A204.1 (cell line): ENCODE measurements at regions not wholly inside any gene's neighbourhood (a gene's known extent, or its start where the extent isn't known, plus 50 kb on each side); places are given as distances from the start of the nearest gene placed in this dataset.

Experiments used
- FAIRE-seq: peaks from 2 replicates; lab custom pipeline; 2012; peaks lifted over from hg19 to GRCh38; lab: Jason Lieb, UNC

DNA sequence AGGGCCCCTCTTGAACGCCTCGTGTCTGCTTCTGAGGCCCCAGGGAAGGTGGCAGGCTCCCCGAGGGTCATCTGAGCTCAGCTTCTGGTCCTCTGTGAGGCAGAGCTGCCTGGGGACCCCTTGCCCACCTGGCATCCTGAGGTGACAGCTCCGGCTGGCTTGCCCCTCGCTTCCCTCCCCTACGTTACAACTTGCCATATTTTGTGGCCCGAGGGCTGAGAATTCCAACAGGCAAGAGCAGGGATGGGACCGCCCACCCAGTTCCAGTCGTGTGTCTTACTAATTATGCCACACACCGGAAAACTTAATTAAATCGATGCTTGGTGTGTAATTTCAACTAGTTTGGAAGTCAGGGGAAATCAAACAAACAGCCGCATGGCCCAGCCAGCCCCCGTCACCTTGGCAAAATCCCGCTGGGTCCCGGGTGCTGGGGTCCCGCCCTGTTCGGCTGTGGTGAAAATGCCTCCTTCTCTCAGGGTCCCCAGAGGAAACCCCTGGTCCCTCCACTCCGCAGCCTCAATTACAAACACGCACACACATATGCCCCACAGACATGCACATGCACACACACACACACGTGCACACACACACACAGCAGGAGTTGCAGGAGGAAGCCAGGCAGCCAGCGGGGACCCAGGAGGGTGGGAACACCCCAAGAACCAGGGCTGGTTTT lies 221.0 kb upstream of the IER5L start:
- FAIRE-seq: no peak

DNA sequence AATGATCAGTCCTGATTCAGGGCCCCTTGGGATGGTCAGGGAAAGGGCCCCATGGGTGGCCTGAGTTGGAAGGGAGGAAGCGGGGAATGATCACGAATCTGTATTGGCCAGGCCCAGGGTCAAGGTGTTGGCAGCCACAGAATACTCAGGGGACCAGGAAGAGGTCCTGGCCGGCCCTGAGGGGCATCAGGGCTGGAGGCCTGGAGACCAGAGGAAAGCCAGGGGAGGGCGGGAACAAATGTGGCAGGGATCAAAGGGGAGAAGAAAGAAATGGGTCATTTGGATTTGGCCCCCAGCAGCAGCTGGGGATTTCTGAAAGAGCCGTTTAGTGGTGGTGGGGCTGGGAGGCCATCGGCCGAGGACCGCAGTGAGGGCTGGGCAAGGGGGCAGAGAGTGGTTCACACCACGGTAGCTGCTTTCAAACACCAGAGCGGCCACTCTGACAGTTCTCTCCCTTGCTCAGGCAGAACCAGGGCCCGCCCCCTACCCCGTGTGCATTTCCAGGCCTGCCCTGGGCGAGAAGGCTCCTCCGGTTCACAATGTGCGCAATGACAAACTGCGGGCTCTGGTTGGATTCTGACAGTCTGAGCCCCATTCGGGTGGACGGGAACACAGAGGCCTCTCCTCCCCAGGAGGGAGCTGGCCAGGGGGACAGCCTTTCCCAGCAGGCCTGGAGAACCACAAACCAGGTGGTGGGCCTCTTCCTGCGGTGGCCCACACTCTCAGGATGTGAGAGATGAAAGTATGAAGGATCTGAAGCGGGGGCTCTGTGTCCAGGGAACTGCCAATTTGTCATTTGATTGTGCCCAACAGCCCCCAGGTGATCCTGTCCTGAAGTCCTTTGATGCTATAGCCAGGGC lies 220.3 kb upstream of the IER5L start:
- no peak for FAIRE-seq

DNA sequence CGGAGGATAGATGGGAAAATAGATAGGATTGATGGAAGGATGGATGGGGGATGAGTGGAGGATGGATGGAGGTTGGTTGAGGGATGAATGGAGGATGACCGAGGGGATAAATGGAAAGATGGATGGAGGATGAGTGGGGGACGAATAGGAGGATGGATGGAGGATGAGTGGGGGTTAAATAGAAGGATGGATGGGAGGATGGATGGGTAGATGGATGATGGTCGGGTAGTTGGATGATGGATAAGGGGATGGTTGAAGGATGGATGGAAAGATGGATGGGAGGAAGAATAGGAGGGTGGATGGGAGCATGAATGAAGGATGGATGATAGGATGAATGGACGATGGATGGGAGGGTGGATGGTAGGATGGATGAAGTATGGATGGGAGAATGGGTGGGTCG lies 219.3 kb upstream of the IER5L start:
- FAIRE-seq: no peak

DNA sequence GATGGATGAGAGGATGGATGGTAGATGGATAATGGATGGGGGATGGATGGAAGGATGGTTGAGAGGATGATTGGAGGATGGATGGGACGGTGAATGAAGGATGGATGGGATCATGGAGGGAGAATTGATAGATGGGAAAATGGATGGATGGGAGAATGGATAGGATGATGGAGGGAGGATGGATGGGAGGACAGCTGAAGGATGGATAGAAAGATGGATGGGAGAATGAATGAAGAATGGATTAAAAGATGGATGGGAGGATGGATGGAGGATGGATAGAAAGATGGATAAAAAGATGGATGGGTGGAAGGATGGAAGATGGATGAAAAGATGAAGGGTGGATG lies 218.3 kb upstream of the IER5L start:
- no peak for FAIRE-seq

DNA sequence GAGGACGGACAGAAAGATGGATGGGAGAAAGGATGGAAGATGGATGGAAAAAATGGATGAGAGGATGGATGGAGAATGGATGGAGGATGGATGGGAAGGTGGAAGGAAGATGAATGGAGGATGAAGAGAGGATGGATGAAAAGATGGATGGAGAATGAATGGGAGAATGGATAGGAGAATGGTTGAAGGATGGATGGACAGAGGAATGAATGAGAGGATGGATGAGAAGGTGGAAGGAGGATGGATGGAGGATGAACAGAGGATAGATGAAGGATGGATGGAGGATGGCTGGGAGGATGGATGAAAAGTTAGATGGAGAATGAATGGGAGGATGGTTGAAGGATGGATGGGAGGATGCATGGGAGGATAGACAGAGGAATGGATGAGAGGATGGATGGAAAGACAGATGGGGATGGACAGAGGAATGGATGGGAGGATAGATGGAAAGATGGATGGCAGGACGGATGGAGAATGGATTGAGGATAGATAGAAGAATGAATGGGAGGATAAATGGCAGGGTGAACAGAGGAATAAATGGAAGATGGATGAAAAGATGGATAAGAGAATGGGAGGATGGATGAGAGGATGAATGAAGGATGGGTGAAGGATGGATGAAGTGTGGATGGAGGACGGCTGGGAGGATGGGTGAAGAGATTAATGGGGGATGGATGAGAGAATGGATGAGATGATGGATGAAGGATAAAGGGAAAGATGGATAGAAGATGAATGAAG lies 217.7 kb upstream of the IER5L start:
- no peak for FAIRE-seq

DNA sequence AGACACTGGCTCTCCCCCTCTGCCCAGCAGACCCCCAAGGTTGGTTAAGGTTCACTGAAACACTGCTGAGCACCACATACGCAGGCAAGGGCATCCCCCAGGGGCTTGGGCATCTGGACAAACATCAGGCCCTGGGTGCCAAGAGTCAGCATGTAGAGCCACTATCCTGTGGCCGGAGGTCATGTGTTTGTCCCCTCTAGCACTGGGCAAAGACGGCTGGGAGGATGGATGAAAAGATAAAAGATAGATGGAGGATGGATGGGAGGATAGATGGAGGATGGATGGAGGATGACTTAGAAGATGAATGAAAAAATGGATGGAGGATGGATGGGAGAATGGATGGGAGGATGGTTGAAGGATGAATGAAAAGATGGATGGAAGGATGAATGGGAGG lies 216.8 kb upstream of the IER5L start:
- FAIRE-seq: no peak

DNA sequence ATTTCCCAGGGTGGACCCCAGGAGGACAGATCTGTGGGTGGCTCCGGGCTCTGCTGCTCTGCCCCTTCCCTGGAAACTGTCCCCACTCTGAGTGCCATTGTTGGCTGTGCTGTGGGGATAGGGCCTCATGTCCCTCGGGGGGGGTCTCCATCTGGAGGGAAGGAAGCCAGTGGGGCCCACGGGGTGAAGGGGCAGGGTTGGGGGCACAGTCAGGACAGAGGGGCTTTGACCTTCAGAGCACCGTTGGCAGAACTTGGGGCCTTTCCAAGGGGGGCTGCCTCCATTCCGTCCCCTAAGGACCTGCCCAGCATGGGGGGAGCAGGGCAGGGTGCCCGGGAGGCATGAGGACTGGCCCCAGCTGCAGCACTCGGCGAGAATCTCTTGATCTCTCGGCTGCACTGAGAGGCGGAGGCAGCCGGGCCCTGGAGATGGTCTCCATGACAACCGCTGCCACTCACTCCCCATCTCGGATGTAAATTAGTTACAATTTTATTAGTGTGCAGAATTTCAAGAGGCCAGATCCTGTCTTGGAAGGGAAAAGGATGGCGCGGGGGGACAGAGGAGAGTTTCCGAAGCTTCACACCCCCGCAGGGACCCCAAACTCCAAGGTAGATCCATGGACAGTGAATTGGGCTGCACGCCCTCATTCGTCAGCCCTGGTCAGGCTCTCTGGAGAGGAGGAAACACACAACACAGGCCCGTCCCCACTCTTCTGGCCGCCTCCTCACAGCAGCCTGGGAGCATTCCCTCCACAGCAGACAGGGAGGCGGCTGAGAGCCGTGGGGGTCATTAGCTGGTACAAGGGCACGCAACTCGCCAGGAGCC lies 216.2 kb upstream of the IER5L start:
- no peak for FAIRE-seq

DNA sequence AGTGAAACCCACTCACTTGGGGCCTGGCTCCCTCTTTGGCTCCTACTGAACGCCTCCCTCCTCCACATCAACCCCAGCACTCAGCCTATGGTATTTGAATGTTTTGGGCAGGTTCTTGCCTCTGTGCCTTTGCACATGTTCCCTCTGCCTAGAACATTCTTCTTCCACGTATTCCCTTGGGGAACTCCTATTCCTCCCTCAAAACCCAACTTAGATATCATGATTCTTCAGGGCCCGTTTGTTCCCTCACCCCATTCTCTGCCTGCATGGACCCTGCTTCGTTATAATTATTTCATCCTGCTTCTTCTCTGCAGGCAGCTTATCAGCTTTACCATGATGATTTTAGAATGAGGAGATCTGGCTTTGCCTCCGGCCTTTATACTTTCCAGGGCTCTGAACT lies 215.0 kb upstream of the IER5L start:
- FAIRE-seq: no peak

DNA sequence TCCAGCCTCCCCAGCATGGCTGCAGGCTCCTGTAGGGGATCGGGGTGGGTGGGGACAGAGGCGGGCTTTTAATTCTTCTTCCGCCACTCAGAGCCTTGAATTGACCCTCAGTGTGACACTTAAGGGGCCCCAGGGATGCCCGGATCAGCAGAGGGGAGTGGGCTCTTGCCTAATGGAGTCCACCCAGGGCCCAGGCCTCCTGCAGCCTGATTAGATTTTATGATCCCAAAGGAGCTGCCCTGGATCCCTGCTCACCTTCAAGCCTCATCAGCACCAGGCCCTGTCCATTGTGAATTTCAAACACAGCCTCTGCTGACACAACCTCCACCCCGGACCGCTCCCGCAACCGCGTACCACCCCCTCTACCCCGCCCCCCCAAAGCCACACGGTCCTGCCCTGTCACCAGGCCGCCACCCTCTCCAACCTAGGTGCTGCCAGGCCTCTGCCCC lies 214.1 kb upstream of the IER5L start:
- no peak for FAIRE-seq

DNA sequence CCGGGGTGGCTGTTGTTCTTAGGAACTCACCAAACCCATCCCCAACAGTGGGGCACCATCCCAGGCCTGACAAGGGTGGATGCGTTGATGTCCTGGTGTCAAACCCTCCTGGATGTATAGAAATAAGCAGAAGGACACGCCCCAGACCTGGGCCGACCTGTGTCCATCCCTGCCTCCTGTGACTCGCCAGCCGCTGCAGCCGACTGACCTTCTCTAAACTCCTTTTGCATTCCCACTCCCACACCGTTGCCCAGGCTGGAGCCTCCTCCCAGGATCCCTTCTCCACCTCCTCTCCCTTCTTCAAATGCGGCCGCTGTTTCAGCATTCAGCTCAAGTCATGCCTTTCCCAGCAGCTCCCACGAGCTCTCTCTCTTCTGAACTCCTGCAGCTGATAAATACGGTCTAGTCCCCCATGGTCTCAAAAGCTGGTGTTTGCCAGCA lies 213.2 kb upstream of the IER5L start:
- no peak for FAIRE-seq

DNA sequence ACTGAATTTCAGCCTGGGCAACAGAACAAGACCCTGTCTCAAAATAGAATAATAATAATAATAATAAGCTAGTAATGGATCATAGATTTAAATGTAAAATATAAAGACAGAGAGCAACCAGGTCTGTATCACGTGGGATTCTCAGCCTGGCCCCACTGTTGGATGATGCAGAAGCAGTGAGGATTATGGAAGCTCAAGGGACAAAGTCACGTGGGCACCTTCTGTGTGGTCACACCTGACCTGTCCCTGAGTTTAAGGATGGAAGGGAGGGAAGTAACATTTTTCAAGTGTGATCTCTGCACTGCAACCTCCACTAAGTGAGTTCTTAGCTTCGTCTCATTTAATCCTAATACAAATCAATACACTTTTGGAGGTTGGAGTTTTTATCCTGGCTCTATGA lies 212.5 kb upstream of the IER5L start:
- no peak for FAIRE-seq

DNA sequence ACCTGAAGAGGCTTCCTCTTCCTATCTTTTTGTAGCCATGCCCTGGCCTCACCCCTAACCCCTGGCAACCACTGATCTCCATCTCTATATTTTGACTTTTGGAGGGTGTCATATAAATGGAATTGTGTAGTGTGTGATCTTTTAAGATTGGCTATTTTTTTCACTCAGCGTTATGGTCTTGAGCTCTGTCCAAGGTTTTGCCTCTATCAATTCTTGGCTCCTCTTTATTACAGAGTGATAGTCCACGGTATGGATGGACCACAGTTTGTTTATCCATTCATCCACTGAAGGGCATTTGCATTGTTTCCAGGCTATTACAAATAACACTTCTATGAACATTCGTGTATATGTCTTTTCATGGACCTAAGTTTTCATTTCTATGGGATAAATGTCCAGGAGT lies 209.8 kb upstream of the IER5L start:
- FAIRE-seq: no peak

DNA sequence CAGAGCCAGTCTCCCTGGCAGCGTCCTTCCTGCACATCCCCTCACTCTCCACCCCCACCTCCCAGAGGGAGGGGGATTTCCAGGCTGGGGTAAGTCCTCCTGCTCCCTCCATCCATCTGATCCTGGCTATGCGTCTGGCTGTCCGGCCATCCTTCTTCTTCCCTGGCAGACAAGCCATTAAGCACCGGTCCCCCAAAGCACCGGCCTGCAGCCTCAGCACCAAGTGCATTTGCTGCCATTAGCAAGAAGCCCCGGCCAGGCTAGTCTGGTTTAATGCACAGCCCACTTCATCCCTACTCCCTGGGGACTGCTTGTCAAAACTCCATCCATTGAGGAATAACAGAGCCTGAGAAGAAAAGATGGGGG lies 208.7 kb upstream of the IER5L start:
- no peak for FAIRE-seq

DNA sequence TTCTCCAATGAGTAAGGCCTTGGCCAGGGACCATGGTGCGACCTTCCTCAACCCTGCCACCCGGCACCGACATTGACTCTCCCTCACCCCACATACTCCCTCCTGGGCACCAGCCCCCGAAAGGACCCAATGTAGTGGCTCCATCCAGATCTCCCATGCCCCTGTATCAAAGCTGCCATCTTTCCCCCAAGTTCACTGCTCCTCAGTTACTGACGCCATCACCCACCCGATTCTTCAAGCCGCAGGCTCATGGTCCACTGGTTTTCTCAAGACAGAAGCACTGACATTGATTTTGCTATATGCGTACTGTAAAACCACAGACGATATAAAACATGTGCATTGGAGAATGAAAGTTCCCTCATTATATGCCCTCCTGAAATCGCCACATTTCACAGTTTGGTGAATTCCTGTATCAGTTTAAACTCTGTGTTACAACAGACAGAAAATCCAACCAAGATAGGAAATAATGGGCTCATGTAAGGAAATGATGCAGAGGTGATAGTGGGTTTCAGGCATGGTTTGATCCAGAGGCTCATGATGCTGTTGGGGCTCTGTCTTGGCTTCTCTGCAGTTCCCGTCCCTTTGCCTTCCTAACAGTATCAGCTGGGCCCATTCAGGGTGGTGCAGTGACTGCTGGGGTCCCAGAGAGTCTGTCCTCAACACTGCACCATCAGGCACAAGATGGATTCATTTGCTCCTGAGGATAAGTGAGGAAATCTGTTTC lies 207.3 kb upstream of the IER5L start:
- FAIRE-seq: no peak

DNA sequence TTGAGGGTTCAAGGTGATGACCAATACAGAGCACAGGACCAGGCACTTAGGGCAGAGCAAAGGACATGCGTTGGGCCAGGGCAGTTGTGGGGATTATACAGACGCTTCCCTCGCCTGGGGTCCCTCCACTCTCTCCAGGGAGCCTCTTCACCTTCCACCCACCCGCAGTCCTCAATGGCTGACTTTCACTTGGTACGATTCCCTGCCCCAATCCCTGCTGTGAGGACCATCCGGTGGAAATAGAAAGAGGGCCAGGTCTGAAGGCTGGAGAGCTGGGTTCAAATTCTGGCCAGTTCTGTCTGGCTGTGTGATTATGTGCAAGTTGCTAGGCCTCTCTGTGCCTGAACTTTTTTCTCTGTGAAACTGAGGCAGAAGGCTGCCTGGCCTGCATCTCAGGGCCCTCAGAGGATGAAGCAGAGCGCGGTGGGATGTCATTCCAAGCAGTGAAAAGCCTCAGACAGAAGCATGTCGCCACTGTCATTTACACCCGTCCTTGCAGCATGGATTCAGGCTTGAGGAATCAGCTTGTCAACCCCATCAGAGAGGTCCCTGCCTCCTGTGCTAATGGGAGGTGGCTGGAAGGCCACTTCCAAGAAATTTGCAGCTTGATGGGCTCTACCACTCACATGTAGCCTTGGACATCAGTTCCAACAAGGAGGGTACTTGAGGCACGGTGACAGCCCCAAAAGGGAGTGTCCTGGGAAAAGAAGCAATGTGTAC lies 206.6 kb upstream of the IER5L start:
- FAIRE-seq: no peak

DNA sequence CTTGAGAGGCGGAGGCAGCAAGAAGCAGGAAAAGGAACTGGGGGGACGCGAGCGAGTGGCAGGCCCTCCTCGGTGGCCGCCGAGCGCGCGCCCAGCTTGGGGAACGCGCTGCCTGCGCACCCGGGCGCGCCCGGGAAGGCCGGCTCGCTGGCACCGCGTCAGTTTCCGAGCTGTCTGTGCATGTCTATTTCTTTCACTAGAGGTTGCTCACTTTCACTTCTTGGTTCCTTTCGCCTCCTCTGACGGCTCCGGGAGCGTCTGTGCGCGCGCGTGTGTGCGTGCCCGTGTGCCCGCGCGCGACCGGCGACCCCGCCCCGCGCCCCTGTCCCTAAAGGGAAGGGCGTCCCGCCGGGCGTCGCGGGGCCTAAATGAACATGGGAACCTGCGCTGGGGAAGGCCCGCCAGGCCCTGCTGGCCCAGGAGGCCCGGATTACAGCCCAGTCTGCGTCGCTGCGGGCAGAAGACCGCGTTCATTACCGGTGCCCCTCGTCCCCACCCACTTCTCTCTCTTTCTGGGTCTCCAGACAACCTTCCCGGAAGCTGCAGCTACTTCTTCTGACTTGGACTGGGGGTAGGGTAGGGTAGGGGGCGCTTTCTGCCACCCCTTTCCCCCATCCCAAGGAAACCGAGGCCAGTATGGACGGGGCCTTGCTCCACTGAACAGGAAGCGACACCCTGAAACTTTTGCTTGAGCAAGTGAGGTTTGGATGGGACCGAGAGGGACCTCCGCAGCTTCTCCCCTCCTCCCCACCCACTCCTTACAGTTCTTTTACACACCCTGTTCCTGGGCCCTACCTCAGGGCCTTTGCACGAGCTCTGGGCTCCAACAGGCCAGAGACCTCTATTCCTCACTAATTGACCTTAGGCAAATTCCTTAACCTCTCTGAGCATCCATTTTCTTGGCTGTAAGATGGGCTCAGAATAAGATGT lies 205.8 kb upstream of the IER5L start:
- FAIRE-seq: no peak

DNA sequence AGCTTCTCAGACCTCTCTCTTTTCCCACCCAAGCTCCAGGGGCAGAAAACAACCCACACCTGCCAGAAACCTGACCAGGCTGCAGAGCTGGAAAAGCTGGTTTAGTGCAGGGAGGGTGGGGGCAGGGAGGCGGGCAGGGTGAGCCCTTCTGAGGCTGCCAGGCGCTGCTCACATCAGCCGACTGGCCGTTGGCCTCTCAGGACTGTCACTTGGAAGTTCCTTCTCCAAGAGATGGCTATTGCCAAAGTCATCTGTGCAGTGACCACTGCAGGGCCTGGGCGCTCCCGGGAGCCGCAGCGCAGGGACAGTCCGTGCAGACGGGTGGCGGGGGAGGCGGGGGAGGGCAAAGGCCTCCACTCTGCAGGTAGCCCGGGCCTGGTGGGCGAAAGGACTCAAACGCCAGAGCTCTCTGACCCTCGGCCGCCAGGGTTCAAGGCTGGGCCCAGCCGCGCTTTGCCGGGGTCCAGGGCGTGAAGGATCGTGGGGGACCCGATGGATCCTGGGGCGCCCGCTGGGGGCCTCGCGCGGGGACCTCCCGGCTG lies 205.0 kb upstream of the IER5L start:
- FAIRE-seq: no peak

DNA sequence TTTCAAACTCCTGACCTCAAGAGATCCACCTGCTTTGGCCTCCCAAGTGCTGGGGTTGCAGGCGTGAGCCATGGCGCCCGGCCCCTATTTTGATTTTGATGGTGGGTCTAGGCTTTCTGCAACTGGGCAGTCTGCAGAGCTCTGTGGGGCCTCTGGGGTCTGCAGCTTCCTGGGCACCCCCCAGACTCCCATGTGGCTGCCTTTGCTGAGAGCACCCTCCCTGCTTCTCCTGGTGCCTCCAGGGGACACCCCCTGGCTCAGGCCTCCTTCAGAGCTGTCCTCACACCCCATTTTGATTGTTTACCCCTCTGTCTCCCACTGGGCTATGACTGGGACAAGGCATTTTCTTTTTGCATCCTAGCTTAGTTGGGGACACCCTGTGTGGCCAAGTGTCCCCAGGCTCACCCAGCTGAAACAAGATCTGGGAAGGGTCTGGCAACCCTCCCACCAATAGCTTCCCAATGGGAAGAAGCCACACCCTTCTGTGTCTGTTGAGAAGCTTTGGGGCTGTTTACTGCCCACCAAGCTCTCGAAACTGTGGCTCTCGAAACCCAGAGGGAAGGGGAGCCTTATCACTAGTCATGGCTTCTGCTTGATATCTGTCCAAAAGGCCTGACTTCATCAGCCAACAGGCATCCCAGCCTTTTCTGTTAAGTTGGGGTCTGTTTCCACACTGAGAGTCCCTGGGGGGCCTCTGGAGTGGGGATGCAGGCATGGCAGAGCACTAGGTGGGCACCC lies 204.4 kb upstream of the IER5L start:
- FAIRE-seq: no peak

DNA sequence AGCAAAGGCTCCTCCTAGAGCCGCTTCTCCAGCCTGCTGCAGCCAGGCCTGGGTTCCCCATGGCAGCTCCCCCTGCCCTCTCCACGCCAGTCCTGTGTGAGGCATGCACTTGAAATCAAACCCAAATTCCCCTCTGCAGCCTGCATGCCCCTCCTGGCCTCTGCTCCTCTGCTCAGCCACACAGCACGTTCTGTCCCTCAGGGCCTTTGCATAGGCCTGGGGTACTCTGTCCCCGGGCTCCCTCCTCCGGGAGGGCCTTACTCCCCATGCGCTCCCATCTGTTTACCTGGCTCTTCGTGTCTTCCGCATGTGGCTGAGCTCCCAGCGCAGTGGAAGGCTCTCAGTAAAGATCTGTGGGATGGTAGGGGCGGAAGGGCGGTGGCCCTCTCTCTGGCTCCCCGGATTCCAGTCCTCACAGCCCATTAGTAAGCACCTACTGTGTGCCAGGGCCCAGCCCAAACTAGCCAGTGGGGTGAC lies 203.5 kb upstream of the IER5L start:
- FAIRE-seq: no peak
